IPS DF 19.7 (cell line): ENCODE measurements at regions not wholly inside any gene's neighbourhood (a gene's known extent, or its start where the extent isn't known, plus 50 kb on each side); places are given as distances from the start of the nearest gene placed in this dataset.

Experiments
- DNase-seq: peaks from one replicate; pipeline ENCODE4 v3.0.0-alpha.2; 2013; ENCODE audit warnings: low read depth, low spot score

DNA sequence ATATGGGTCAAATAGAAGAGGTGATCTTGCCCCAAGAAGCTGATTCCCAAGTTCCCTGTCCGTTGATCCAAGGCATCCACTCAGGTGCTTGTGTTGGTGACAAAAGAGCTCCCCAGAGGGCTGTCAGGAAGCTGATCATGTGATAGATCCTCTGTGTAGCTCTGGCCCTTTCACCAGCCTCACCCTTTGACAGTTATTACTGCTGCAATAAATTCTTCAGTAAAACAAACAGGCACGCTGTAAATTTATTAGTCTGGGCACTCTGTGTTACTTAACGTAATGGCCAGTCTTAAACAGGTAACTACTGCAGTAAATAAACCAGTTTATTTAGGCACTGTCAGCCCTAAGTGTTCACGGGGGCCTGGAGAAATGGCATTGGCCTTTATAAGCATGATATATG lies 473.9 kb downstream of the BCL11B start:
- DNase-seq: no peak

GRCh38 chr14:98799891-98800290 lies 472.1 kb downstream of the BCL11B start:
- DNase-seq: no peak

- no peak for DNase-seq
Observed at GRCh38 chr14:98802044-98802443, 470.0 kb downstream of the BCL11B start.

GRCh38 chr14:98803196-98803595 lies 468.8 kb downstream of the BCL11B start:
- no peak for DNase-seq

DNA sequence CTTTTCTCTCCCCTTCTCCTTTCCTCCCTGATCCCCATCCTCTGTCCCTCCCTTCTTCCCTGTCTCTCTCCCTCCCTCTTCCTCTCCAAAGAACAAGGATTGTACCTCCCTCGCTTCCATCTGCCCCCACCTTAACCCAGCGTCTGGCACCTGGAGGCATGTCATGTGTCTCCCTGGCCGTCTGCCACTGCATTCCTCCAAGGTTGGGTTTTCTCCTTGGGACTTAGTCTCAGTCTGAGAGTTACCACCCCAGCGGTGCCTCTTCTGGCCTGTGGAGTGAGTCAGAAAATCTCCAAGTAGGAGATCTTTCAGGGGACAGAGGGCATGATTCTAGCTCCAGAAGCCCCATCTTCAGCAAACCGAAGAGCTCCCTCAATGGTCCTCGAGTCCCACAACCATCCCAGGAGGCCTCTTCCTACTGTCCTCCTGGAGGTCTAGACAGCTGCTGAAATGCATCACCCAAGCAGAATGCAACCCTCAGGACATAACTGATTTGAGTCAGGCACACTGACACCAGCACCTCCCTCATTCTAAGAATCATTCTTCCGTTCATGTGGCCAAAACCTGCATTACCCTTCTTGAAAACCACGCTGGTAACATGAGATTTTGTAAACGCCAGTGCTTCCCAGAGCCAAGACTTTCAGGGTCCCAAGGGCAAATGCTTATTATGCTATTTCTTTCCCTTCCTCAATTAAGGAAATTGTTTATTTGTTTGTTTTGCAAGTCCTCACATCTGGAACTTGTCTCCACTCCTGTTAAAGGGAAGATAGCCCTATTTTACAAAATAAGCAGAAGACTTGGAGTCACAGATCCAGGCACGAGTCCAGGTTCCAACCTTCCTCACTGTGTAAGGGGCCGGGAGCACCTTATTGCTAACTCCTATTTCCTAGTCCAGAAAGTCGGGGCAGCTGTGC lies 463.2 kb downstream of the BCL11B start:
- DNase-seq: no peak

DNA sequence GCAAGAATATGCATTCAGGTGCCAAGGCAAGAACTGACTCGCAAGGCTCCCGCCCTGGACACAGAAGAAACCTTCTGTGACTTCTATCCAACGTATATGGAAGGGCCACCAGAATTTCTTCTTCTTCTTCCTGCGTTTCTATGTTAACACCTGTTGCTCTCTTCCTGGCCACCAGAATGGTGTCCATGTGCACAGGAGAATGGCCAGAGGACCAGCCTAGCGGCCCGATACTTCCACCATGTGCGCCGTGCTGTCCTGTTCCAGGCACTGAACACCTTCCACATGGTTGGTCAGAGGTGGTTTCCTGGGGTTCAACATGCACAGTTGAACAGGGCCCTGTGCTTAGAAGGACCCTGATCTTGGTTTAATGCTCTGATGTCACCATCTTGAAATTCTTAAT lies 455.8 kb downstream of the BCL11B start:
- DNase-seq: no peak

GRCh38 chr14:98816720-98817119 lies 455.3 kb downstream of the BCL11B start:
- DNase-seq: no peak

GRCh38 chr14:98819132-98819866 lies 452.7 kb downstream of the BCL11B start:
- DNase-seq: peak; percentile 90

DNA sequence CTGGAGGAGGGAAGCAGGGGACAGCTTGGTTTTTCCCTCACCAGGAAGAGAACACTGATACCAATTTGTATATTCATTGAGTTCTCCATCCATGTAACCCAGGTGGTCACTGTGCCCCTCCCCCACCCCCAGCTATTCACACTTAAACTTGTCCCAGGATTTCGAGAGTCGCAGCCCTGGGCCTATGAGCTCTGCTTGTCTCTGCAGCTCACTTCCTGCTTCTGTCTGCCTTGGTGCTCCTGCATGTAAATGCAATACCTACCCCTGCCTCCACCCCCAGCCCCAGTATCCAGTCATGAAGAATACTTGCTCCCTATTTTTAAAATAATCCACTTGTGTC lies 452.2 kb downstream of the BCL11B start:
- DNase-seq: peak; percentile 82

DNA sequence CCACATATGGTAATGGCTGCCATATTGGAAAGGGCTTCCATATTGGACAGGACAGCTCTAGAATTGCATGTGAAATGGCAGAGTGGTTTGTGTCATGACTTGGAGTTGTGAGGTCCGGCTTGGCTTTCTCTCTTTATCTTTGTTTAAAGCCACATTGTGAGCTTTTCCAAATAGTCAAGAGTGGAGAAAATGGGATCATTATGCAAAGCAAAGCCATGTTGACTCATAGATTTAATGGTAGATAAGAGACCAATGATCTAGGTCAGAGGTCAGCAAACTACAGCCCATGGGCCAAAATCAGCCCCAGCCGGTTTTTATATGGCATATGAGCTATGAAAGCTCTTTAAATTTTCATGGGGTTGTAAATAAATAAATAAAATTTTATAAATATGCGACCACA lies 449.1 kb downstream of the BCL11B start:
- no peak for DNase-seq

DNA sequence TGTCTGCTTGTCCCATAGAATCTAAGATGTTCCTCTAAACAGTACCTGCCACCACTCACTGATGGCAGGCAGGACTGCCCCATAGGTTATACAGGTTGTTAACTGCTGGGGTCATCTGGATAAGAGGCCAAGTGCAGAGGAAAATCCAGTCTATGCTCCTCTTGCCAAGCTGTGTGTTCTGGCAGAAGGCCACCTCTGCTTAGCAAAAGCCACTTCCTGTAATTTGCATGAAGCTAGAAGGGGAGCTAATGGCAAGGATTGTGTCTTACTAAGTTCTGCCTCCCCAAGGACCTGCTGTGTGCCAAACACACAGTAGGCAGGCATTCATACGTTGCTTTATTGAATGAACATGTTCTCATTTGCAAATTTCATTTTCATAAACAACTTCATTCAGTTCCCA lies 445.4 kb downstream of the BCL11B start:
- DNase-seq: no peak

DNA sequence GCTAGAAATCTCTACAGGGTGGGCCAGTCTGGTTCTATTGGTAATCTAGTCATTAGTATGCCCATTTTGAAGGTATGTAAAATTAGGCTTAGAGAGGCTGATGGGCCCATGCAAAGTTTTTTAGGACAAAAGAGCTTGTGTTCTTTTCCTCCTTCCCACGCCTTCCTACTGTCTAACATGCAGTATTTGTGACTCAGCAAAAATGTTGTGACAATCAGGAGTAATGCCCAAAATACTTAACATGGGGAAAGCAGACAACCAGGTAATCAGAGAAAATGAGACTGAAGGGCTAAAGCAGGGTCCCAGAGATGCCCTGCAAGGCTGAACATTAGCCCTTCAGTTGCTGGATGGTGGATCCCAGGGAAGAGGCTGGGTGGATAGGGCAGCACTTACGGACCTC lies 437.9 kb downstream of the BCL11B start:
- no peak for DNase-seq

DNA sequence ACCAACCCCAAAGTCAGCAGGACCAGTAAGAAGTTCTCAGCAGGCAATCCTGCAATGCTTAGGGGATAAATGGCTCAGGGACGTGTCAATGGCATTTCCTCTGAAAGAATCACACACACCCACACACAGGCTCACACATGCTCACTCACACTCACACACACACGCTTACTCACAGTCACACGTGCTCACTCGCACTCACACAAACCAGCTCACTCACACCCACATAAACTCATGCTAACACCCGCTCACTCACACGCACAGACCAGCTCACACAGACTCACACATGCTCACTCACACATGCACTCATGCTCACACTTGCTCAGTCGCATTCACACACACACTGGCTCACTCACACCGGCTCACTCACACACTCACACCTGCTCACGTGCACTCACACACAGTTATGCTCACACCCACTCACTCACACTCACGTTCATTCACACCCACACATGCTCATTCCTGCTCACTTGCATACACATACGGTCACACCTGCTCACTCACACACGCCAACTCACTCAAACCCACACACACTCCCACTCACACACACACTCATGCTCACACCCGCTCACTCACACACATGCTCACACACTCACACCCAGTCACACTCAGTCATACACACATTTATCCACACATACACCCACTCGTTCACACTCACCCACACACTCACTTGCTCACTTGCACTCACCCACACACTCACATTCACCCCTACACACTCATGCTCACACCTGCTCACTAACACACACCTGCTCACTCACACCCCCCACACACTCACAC lies 436.8 kb downstream of the BCL11B start:
- DNase-seq: no peak

DNA sequence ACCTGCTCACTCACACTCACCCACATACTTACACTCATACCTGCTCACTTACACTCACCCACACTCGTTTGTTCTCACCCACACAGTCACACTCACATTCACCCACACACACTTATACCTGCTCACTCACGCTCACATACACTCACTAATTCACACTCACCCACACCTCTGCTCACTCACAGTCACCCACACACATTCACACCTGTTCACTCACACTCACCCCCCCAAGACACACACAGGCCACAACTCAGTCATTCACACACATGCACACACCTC lies 436.2 kb downstream of the BCL11B start:
- DNase-seq: no peak

DNA sequence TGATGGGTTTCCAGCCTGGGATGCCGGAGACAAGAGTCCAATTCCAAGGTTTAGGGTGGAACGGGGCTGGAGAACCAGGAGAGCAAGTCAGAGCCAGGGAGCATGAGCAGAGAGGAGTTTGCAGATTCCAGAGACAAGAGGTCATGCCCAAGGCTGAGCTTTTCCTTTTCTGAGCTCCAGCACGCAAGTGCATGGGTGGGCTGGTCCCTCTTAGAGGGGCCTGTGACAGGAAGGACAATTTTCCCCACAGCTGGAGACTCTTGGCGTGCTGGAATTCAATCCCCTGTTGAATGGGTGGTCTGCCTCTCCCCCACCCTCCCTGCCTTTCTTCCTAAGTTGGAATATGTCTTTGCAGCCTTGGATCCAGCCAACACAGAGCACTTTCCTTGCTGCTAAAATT lies 431.9 kb downstream of the BCL11B start:
- DNase-seq: no peak

DNA sequence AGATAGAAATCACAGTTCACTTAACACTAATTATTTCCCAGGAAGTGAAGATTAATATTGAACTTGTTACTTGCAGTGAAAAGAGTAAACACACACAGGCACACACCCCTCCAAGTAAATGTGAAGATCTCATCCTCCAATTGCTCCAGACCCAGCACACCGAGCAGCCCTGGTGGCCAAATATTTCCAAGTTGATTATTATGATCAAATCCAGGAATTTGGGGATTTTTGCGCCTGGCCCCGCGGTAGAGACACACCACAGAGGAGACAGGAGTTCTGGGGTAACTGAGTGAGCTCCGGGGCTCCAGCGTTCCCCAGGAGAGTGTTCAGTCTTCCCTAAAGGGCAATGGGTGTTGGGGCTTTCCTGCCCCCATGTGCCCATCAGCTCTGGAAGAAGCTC lies 431.5 kb downstream of the BCL11B start:
- no peak for DNase-seq

- DNase-seq: no peak
Observed at GRCh38 chr14:98844456-98844855, 427.5 kb downstream of the BCL11B start.

DNA sequence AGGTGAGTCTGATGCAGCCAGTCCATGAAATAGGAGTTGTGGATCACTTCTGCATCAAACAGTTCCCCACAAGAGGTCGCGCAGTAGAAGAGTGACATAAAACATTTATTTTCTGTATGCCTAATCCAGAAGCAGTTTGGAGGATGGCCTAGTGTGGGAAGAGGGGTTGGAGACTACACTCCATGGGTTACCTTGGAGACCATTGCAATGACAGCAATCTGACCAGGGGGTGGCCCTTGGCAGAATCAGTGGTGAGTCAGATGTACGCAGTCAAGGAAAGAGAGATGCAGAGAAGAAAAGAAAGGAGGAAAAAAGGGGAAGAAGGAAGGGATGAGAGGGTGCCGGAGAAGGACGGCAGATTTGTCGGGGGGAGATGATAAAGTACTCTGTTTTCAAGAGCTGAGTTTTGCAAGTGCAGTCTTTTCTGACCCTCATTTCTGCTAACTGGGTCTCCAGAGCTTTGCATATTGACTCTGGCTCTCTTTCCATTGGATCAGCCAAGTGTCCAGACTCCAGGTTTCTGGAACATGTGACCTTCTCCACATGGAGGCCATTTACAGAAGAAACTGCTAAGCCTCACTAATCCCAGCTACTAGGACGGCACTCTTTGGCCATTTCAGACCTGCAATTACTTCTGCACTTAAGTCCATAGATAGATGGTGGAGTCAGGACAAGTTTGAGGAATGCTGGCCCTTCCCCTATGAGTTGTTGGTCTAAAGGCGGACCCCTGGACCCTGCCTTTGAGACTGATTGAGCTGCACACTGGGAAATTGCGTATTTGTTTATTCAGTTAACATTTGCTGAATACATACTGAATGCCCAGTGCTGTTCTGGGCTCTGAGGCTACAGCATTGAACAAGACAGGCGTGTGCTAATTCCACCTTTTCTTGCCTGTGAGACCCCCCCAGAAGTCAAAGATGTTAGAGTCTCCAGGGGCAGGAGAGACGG lies 424.2 kb downstream of the BCL11B start:
- no peak for DNase-seq

GRCh38 chr14:98853063-98853729 lies 418.8 kb downstream of the BCL11B start:
- no peak for DNase-seq

DNA sequence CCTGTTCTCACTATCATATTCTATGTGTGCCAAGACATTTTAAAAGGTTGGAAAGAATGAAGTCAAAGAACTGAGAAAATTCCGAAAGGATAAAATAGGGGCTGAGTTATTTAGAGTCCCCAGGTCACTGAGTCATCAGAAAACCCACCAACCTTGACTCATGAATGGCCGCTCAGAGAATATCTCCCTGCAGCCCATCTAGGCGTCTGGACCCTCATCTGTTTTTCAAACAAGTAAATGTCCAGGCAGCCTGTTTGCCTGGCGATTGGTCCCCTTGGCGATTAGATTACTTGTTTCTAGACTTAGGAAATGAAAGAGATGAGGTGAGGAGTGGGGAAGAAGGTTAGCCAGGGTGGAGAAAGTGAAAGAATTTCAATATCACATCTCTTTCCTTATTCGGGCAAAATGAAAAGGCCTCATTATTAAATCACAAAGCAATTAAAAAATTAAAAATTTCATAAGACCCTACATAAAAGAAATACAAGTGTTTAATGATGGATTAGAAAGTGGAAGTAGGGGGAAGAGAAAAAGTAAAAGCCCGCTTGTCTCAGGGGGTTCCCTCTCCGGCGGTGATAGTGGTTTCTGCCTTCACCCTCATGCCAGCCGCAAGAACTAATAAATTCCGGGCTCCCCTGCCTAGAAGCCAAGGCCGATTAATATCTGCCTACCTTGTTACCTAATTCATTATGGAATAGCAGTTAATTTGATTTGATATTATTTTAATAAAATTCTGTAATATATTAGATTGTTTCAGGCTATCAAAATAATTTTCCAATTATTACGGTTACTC lies 415.9 kb downstream of the BCL11B start:
- DNase-seq: no peak
